Brain pericyte (primary cell): ENCODE measurements at regions not wholly inside any gene's neighbourhood (a gene's known extent, or its start where the extent isn't known, plus 50 kb on each side); places are given as distances from the start of the nearest gene placed in this dataset.

Source experiments
- DNase-seq: peaks from one replicate; pipeline ENCODE4 v3.0.0-alpha.2; 2012; ENCODE audit warnings: low read depth, low spot score

- no peak for DNase-seq
These were observed 50.0 kb upstream of the DOCK9 start for GRCh38 chr13:99027661-99028425.

DNA sequence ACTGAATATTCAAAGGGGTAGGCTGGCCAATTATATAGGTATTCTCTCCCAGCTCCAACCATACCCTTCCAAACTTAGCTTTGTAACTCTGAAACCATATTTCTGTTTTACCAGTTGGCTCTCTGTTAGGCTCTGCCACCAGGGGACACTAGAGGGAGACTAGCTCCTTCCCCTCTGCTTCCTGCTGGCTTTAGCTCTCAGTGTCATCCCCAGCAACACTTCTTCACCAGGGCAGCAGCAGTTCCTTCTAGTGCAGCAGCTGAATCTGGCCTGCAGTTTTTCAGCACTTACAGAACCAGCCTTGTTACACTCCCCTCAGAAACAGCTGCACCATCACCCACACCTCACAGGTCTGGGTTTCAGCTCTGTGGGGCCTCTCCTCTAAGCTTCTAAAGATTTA, 51.0 kb upstream of the DOCK9 start:
- no peak for DNase-seq

DNA sequence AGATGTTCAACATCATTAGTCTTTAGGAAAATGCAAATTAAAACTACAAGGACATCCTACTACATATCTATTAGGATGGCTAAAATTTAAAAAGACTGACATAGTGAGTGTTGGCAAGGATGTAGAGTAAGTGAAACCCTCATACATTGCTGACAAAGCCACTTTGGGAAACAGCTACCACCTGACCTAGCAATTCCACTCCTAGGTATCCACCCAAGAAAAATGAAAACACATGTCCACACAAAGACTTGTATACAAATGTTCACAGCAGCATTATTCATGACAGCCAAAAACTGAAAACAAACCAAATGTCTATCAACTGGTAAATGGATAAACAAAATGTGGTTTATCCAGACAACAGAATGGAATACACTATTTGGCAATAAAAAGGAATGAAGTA, 51.7 kb upstream of the DOCK9 start:
- no peak for DNase-seq

DNA sequence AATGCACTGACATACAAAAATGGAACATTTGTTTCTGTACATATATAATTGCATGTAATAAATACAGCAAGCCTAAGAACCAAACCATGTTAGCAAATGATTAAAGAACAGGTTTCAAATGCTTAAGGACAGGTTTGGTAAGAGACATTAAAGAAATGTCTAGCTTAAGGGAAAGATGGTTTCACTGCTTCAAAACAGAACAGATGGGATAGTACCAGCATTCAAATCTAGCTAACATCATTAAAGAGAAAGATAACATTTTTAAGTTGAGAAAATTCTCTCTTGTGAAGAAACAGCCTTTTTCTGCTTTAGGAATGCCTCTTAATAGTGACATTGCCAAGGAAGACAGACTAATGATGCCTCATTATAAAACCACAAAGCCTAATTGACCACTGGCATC, 52.5 kb upstream of the DOCK9 start:
- no peak for DNase-seq

- DNase-seq, result no peak
These were observed 54.0 kb upstream of the DOCK9 start for GRCh38 chr13:99031832-99032231.

DNA sequence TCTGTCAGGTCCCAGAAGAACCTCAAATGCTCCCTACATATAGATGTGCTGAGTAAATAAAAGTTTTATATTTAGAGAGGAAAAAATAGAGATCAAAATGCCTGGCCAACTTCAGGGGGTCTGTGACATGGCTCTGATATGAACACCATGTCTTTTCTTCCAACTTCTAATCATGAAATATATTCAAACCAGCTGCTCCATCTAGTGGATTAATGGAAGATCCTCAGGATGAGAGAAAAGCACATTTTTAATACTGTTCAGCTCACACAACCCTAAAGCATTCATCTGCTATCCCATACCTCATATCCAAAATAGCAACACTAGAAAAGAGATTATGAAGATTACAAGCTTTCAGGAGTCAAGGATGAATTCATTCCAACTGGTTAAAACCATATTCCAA, 56.0 kb upstream of the DOCK9 start:
- DNase-seq, result no peak

GRCh38 chr13:99034333-99035085, 56.6 kb upstream of the DOCK9 start:
- DNase-seq, result no peak

DNA sequence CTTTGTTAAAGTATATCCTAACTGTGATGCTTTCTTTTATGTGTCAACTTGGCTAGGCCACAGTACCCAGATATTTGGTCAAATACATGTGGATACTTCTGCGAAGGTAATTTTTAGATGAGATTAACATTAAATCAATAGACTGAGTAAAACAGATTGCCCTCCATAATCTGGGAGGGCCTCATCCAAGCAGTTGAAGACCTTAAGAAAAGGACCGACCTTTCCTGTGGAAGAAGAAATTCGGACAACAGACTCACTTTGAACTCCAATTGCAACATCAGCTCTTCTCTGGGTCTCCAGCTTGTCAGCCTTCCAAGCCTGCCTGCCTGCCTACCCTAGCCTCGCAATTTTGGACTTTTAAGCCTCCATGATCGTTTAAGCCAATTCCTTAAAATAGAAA, 57.9 kb upstream of the DOCK9 start:
- DNase-seq, result no peak

DNA sequence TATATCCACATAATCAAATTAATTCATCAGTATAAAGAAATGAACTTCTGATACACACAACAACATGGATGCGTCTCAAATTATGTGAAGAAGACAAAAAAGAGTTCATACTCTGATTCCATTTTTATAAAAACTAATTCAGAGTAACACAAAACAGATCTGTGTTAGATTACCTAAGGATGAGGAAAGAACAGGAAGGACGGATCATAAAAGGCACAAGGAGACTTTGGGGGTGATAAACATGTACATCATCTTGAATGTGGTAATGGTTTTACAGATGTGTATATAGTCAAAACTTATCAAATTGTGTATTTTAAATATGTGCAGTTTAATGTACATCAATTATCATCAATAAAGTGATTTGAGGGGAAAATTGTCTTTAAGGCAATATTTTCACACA, 59.9 kb upstream of the DOCK9 start:
- no peak for DNase-seq

GRCh38 chr13:99039718-99040280, 61.9 kb upstream of the DOCK9 start:
- DNase-seq, result no peak

DNA sequence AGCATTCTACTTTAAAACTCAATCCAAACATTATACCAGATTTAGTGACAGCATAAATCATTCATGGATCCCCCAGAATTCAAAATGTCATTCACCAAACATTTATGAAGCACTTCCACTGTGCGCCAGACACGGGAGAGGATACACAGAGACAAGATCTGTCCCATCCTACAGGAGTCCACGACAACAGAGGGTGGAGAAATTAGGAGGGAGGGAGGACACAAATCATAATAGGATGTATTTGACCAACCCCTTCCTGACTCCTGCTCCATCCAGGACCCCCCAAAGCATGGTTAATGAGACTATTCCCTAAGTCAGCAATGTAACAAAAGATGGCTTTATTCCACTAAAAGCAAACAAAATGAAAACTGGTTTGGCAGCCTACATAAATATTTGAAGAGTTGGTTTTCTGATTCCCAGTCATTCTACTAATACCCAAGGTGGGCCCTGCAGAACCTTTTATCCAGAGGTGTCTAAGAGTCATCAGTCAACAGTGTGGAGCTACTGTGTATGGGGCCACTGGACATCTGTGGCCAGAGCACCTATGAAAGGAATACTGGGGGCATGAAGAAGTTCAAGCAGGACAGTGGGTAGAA, 62.8 kb upstream of the DOCK9 start:
- DNase-seq, result no peak

- no peak for DNase-seq
These were observed 63.5 kb upstream of the DOCK9 start for GRCh38 chr13:99041337-99041736.

DNA sequence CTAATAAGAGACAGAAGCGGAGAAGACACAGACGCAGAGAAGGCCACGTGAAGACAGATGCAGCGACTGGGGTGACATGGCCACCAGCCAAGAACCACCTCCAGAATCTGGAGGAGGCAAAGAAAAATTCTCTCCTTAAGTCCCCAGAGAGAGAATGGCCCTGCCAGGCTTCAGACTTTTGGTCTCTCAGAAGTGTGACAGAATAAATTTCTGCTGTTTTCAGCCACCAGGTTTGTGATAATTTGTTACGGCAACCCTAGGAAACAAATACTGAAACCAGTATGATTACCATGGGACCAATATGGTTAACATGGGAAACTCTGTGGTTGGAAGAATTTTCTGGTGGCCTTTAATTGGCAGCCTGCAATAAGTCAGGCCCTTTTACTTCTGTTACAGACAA, 63.9 kb upstream of the DOCK9 start:
- DNase-seq, result no peak

DNA sequence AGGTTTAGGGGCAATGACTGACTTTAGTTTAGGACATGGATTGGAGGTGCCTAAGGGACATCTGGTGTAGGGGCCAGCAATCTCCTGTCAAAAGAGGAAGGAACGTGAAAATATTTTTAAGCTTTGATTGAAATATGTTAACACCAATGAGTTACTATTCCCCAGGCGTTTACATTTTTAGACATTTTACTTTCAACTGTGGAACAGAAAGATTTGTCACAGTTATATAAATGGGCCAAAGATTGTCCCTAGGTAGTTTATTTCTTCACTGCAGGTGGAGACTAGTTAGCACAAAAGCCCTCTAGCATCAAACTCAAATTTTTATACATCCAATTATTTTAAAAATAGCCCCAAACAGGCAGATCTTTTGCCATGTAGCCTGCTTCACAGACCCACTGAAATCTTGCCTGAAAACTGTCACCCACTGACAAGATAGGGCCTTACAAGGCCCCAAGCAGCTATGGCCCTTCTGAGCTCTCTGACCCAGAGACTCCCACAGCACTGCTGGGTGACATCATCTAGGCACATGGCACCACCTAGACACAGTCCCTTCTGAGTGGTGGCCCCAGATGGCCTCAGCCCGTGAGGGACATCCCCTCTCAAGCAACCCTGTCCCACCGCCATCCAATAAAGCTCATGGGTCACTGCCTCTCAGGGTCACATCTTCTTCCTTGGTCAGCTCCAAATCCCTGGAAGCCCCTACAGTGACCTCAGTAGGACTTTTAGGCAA, 64.8 kb upstream of the DOCK9 start:
- no peak for DNase-seq

- no peak for DNase-seq
These were observed 66.0 kb upstream of the DOCK9 start for GRCh38 chr13:99043831-99044231.

DNA sequence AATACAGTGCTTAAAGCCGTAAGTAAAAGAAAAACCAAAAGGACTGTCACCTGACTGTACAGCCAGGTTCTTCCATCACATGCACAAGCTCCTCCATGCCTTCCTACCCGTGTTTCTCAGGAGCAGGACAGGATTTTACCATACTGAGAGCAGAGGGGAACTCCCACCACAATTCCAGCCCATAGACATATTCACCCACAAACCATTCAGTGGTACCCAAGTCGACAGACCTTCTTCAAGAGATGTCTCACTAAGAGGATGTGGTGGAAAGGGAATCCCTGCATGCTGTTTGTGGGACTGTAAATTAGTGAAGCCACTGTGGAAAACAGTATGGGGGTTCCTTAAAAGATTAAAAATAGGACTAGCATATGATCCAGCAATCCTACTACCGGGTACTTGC, 66.9 kb upstream of the DOCK9 start:
- no peak for DNase-seq

- DNase-seq, result no peak
These were observed 67.5 kb upstream of the DOCK9 start for GRCh38 chr13:99045396-99045795.

- no peak for DNase-seq
These were observed 69.0 kb upstream of the DOCK9 start for GRCh38 chr13:99046851-99047250.

DNA sequence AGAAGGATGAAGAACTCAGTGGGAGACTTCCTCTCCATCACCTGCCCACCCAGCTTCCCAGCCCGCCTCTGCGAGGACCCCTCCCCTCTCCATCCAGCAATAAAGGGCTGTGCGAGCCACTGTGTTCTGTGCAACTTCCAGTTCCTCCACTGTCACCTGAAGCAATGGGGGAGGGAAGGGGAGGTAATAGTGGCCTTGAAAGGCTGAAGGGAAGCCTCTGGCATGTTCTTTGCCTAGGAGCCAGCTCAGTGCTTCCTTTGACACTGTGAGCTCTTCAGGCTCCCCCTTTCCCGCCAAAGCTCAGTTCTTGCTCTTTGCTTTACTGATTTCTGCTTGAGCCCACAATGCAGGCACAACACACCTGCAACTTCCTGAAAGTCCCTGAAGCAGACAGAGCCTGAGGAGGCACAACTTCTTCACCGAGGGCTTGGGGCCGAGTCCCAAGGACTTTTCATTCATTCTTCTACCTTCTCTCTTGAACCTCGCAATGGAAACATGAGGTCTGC, 73.2 kb upstream of the DOCK9 start:
- no peak for DNase-seq

- DNase-seq, result no peak
These were observed 74.0 kb upstream of the DOCK9 start for GRCh38 chr13:99051768-99052455.

GRCh38 chr13:99053636-99054233, 75.9 kb upstream of the DOCK9 start:
- no peak for DNase-seq
